Right ventricle myocardium inferior (tissue), 1 donor: ENCODE measurements at regions not wholly inside any gene's neighbourhood (a gene's known extent, or its start where the extent isn't known, plus 50 kb on each side); places are given as distances from the start of the nearest gene placed in this dataset.
A peak's percentile ranks its signal among the peaks of the same experiment; 100 is the strongest.

Experiments
- ATAC-seq: fragments of 200-7000 bp; cut with Tn5 transposase; one replicate; pipeline ENCODE4 v1.9.1; 2020; ENCODE audit warnings: mild to moderate bottlenecking, moderate library complexity
- DNase-seq: peaks from one replicate; pipeline ENCODE4 v3.0.0; 2021; ENCODE audit errors: missing footprints
- intact Hi-C: fragments of 100-400 bp; cut with DNase I; formaldehyde crosslinking; loops from one replicate; pipeline ENCODE4 v1.11.0; 2022
- donor health status: DM: no; HTN: yes; CAD: no; lungs with severe emphysema.

- intact Hi-C loops, result no loop called here
- no peak for ATAC-seq
Observed at GRCh38 chr2:173678186-173678585, 287.0 kb downstream of the SP3 start.

GRCh38 chr2:173680574-173680973 lies 284.6 kb downstream of the SP3 start:
- ATAC-seq, result no peak
- intact Hi-C loops, result no loop called here
- no peak for DNase-seq

More at GRCh38 chr2:173678186-173678585, 287.0 kb downstream of the SP3 start:
- DNase-seq, result no peak

GRCh38 chr2:173681881-173682650 lies 283.1 kb downstream of the SP3 start:
- no peak for ATAC-seq
- intact Hi-C loops, result no loop called here

GRCh38 chr2:173684896-173685459 lies 280.2 kb downstream of the SP3 start:
- intact Hi-C loops, result no loop called here
- ATAC-seq, result no peak

More at GRCh38 chr2:173681881-173682650, 283.1 kb downstream of the SP3 start:
- no peak for DNase-seq

GRCh38 chr2:173690349-173690748 lies 274.8 kb downstream of the SP3 start:
- DNase-seq (no peak), ATAC-seq (no peak)
- intact Hi-C loops, result no loop called here

More at GRCh38 chr2:173684896-173685459, 280.2 kb downstream of the SP3 start:
- no peak for DNase-seq

- DNase-seq, result no peak
- intact Hi-C loops, result no loop called here
- peak; percentile 79 for ATAC-seq
Observed at GRCh38 chr2:173692068-173692467, 273.1 kb downstream of the SP3 start.

- ATAC-seq, result no peak
- no peak for DNase-seq
- intact Hi-C loops, result no loop called here
Observed at GRCh38 chr2:173693044-173693589, 272.1 kb downstream of the SP3 start.

GRCh38 chr2:173696274-173696673 lies 268.9 kb downstream of the SP3 start:
- intact Hi-C loops, result no loop called here
- DNase-seq (no peak), ATAC-seq (no peak)

GRCh38 chr2:173697929-173698328 lies 267.2 kb downstream of the SP3 start:
- ATAC-seq, result no peak
- no peak for DNase-seq
- intact Hi-C loops, result no loop called here

GRCh38 chr2:173705656-173706055 lies 259.5 kb downstream of the SP3 start:
- intact Hi-C loops, result no loop called here
- no peak for ATAC-seq
- no peak for DNase-seq

GRCh38 chr2:173706936-173707335 lies 258.2 kb downstream of the SP3 start:
- no peak for DNase-seq
- intact Hi-C loops, result no loop called here
- ATAC-seq, result no peak

GRCh38 chr2:173708806-173709205 lies 256.4 kb downstream of the SP3 start:
- intact Hi-C loops, result no loop called here
- peak; percentile 86 for ATAC-seq
- no peak for DNase-seq

GRCh38 chr2:173711816-173712215 lies 253.4 kb downstream of the SP3 start:
- ATAC-seq (no peak), DNase-seq (no peak)
- intact Hi-C loops, result no loop called here

- ATAC-seq (no peak), DNase-seq (no peak)
- intact Hi-C loops, result no loop called here
Observed at GRCh38 chr2:173713904-173714555, 251.1 kb downstream of the SP3 start.

- intact Hi-C loops, result no loop called here
- DNase-seq (no peak), ATAC-seq (no peak)
Observed at GRCh38 chr2:173715441-173715840, 249.7 kb downstream of the SP3 start.

- intact Hi-C loops, result no loop called here
- no peak for ATAC-seq
- no peak for DNase-seq
Observed at GRCh38 chr2:173716458-173717052, 248.6 kb downstream of the SP3 start.

GRCh38 chr2:173719471-173719870 lies 245.7 kb downstream of the SP3 start:
- DNase-seq (no peak), ATAC-seq (no peak)
- intact Hi-C loops, result no loop called here

- ATAC-seq, result peak; percentile 28
- intact Hi-C loops, result no loop called here
- no peak for DNase-seq
Observed at GRCh38 chr2:173720306-173720705, 244.9 kb downstream of the SP3 start.

- ATAC-seq, result no peak
- intact Hi-C loops, result no loop called here
Observed at GRCh38 chr2:173734797-173735196, 230.4 kb downstream of the SP3 start.

More at GRCh38 chr2:173734797-173735196, 230.4 kb downstream of the SP3 start:
- DNase-seq, result no peak
